ENCODE measurements at regions not wholly inside any gene's neighbourhood (a gene's known extent, or its start where the extent isn't known, plus 50 kb on each side); places are given as distances from the start of the nearest gene placed in this dataset.
"Not testable (repeated sequence)": the region's sequence is repeated elsewhere in the genome, so short reads cannot be mapped to it uniquely, and the experiment has no call there.

DNA sequence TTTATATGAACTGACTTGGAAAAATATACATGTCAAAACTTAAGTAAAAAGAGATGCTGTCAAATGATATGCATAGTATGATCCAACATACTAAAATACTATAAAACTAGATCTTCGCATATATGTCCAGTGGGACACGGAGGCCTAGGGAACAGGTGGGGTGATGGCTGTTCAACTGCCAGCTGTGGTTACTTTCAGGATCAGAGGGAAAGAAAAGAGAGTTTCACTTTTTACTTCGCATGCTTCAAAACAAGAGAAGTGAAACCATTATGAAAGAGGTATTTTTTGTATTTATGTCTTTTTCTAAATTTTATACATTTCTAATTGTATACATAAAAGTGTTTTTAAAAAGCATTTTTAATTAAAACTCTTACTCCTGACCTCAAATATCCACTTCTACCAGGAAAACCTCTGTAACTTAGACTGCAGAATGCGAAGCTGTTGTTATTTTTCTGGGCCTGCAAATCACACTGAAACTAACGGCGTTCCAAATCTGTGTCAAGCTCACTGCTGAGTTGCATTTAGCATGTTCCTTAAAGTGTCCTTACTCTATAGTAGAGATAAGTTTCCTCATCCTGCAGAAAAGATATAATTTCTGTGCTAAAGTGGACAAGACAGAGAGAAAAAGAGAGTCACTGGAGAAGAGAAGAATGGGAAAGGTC lies 97.8 kb upstream of the SLC35G4 start:
- DNase-seq, result no peak

DNA sequence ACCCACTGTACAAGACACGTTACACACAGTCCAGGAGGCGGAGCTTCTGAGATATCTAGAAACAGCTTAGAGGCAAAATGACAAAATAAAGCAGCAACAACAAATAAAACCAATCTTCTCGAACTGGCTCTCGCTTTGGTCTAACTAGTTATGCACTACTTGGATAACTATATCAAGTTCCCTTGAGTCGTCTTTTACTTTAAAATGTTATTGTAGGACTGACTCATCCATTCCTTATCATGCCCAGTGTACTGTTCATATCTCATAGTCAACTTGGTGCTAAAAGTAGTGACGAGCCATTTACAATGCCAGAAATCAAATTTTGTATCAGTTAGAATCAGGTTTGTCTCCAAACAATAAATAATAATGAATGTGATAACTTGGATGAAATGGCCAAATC lies 102.5 kb upstream of the SLC35G4 start:
- no peak for DNase-seq

DNA sequence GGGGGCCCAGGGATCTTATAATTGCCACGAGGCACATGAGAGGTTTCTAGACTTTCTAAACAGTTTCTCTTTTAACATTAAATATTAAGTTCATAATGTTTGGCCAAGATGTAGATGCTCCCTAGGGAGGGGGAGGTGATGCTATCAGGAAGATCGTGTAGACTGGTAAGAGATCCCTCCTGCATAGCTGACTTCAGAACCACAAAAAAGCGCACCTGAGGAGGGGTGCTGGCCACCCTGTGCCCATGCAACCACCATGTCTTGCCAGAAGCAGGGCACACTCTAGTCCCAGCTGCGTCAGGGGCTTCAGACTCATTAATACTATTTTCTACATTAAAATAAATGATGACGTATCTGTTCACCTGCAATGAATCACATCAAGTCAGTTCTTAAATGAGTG lies 103.4 kb upstream of the SLC35G4 start:
- DNase-seq, result no peak

DNA sequence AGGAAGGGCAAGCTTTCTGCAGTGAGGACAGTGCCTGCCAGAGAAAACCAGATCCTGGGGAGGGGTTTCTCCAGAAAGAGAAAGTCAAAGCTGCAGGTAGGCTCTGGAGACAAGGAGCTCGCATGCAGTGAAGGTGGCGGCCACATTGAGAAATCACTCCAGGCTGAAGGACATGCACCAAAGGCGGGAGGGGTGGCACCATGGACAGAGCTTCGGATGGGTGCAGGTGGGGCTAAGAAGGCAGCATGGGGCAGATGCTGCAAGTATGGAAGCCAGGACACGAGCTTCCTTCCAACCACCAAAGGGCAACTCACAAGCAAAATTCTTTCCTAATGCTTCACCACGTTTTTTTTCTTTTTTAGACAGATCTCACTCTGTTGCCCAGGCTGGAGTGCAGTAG lies 104.4 kb upstream of the SLC35G4 start:
- DNase-seq, result no peak

DNA sequence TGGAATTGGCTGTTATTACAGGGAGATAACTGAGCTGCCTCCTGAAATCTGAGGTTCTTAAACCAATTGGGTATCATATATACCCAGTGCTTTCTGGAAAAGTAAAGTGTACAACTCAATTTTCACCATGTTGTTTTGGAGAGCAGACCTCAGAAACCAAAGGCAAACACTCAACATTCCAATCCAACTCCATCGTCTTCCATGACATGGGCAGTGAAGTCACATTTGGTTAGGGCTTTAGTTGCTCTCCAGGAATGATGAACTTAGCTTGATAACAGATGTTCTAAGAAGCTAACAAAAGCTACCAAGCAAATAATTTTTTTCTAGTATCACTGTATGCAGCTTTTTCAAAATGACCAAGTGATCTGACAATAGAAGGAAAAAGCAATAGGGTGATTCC lies 107.0 kb upstream of the SLC35G4 start:
- no peak for DNase-seq

DNA sequence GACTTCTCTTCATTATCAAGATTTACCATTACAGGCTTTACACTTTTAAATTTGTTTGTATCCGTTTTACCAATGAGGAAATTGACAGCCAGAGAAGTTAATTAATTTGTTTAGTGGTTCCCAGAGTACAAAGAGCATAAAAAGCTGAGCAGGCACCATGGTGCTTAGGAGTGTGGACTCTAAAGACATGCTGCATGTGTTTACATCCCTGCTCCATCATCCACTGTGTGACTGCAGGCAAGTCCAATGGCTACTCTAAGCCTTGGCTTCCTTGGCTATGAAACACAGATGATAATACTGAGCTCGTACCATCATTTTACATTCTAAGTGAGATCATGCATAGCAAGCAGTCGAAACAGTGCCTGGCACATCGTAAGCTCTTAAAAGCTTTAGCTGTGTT lies 108.0 kb upstream of the SLC35G4 start:
- no peak for DNase-seq

DNA sequence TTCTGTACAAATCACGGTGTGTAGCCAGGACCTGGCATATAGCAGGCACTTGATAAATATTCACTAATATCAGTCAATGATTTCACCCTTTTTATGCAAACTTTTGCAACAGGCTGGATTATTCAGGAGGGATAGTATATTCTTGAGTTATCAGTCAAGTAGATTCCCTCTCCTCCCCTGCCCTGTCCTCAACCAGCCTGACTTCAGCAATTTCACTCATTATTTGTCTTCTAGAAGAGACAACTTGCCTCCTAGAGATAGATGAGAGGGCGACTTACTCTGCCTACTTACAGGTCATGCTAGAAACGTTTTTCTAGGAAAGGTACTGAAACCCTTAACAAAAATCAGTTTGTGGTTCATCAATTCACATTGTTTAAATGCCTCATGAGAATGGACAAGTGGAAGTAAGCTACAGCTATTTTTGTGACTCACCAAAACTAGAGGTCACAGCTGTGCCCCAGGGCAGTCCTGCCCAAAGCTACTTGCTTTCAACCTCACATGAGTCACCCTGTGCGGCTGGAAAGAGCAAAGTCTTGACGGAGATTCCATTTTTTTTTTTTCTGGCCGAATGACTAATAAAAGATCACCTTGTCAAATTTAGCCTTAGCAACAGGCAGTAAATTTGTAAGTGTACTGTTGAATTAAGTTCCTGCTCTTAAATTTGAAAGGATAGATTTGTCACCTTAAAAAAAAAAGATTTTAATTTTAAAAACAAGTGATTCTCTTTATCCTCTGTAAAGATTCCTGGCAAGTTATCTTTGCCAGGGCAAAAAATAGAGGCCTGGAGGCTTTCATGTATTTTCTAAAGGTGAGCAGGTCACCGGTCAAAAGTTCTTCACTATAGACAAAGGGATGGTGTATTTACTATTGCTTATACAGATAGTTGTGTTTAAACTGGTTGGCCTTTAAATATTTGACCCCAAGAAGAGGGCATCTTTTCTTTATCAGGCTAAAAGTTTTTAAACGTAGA lies 109.0 kb upstream of the SLC35G4 start:
- no peak for DNase-seq

DNA sequence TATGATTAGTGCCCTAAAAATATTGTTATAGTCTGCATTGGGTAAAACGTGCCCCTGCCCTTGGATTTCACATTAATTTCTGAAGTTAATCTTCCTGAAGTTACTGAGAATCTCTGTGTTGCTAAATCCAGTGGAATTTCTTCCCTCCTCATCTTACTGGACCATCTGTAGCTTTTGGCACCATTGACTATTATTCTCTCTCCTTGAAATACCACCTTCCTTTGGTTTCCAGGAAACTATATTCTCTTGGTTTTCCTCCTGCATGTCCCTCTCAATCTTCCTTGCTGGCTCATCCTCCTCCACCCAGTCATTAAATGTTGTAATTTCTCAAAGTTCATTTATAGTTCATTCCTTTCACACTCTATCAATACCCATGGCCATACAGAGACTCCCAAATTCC lies 110.6 kb upstream of the SLC35G4 start:
- no peak for DNase-seq

DNA sequence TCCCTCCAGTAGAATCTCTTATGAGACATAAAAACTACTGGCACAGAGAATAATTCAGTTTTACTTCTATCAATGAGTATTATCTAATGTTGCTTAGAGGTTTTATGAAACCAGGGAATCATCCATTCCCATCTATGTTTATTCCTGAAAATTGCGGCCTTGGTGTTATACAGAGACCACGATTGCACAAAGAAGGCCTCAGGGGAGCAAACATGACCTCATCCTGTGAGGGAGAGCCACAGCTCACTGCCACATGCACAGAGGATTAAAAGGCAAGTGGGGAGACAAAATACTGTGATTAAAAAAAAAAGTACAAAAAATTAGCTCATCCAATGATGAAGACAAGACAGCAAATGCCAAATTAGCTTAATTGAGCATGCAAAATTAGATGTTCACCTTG lies 111.8 kb upstream of the SLC35G4 start:
- DNase-seq, result no peak

DNA sequence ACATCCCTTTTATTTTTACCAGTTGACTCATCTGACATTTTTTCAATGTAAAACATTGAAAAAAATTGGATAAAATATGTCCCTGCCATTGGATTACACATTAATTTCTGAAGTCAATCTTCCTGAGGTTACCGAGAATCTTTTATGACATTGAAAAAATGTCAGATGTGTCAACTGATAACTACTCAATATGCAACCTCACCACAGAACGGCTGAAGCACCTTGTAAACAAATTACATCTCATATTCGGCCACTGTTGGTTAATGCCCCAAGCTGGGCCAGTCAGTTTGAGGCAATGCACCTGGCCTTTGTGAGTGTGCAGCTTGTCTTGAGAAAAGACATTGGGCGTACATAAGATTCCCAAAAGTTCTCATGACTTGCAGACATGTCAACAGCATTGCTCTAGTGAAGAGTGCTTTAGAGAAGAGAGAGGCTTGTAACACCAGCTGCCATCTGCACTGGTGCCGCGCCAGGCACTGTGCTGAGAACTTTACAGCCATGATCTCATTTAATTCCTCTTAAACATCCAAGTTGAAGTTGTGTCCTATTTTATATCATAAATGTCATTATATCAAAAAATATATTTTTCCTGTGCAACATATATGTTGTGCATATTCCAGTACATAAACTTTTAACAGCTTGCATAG lies 112.7 kb upstream of the SLC35G4 start:
- no peak for DNase-seq

DNA sequence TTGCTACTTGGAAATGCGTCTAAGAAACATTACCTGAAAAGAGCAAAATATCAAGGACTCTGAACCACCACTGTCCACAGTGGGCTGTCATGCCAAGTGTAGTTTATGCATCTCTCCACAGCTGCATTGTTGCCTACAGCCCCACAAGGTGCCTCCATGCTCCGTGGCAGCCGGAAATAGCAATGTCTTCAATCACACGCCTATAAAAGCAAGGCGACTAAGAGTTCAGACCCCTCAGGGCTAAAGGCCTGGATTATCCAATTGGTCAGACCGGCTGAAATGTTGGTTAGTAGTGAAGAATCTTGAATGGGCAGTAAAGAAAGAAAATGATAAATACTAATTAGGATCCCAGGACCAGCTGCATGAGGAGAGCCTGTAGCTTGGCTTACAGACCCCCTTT lies 114.0 kb upstream of the SLC35G4 start:
- no peak for DNase-seq

DNA sequence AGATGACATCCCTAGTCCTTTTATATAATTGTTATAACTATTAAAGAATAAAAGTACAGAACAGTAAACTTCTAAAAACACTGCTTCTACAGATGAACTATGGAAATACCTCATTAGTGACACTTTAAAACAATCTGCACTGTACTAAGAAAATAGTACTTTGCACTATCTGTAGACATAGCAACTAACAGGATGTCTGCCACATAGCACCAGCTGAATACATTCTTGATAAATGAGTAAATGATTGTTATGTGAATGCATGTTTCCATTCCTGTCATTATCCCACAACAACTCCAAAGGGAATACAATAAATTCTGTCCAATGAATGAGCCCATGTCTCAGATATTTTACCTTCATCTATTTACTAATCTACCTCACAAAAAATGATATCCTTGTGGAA lies 115.3 kb upstream of the SLC35G4 start:
- no peak for DNase-seq

DNA sequence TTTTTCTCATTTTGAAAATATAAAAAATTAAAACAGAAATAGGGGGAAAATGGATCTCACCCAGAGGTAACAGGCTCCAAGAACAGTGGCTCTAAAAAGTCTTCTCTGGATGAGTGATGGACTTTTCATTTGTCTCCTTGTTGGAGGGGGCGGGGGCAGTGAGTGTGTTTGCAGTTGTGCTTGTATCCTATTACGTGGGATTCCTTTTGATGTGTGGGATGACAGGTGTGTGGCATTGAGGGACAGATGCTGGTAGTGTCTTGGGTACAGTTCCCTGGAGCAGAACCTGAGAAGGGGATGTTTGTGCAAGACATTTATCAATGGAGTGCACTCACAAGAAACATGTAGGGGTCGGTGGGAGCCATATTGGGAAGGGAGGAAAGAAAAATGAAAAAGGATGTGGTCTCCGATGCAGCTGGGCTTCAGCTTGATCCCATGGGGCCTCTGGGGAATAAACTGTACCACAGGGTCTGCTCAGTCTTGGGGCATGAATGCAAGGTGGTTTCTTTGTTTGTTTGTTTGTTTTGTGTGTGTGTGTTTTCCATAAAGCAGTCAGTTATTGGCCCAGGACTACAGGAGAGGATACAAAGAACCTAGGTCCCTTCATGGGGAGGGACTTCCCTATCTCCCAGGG lies 120.0 kb upstream of the SLC35G4 start:
- DNase-seq, result no peak

DNA sequence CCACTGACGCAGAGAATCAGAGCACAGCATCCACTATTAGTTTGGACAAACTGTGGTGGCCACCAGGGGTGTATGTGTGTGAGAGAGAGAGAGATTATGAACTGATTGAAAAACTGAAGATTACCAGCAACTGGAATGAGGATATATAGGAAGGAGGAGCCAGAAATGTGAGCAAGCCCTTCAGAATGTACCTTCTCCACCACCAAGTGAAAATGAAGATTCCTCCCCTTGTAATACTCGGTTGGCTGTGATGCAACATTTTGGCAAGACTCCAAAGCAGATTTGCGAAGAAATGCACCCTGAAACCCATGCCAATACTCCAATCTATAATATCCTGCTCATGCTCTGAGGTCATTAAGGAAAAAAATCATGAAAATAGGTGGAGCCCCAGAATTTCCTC lies 121.2 kb upstream of the SLC35G4 start:
- no peak for DNase-seq

DNA sequence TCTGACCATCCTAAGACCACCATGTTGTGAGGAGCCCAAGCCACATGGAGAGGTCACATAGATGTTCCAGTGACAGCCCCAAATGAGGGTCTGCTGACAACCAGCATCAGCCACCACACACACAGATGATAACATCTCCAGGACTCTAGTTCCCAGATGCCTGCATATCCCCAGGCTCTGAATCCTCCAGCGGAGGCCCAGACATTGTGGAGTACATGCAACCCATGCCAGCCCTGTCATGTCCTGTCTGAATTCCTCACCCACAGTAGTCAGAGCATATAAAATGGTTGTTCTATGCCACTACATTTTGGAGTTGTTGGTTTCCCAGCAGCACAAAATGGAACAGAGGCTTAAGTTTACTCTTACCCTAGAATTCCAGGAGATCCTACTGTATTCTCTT lies 122.0 kb upstream of the SLC35G4 start:
- no peak for DNase-seq

DNA sequence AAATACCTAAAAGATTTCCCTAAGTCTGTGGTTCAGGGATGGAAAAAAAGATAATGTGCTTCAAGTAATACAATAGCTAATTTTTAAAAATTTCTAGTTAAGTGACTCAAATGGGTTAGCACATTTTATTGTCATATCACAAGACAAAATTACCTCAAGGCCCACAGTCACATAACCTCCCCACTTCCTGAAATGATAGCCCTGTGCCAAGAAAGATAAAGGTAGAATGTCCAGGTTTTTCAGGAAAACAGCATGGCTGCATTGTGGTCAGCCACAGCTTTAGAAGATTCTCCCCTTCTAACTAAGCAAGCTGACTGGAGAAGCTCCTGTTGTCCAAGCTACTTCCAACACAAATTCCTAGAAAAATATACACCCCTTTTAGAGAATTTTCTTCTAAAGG lies 127.1 kb upstream of the SLC35G4 start:
- DNase-seq, result no peak

DNA sequence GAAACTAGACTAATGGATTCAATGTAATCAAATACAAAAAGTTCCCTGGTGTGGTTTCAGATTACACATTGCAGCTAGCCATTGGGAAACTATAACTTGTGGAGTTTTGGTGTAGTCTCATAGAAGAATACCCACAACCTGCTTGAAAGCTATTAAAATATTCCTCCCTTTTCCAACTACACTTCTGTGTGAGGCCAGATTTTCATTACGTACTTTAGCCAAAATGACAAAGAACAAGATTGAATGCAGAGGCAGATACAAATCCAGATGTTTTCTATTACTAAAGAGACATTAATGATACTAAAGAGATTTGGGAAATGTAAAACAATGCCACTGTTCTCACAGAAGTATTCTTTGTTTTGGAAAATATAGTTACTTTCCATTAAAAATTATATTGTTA lies 128.7 kb upstream of the SLC35G4 start:
- no peak for DNase-seq

DNA sequence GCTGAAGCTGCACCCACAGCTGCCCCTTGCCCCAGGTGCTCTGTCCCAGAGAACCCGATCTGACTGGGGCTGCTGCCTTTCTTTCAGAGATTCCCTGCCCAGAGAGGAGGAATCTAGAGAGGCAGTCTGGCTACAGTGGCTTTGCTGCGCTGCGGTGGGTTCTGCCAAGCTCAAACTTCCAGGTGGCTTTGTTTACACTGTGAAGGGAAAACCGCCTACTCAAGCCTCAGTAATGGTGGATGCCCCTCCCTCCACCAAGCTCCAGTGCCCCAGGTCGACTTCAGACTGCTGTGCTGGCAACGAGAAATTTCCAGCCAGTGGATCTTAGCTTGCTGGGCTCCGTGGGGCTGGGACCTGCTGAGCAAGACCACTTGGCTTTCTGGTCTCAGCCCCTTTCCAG lies 130.4 kb upstream of the SLC35G4 start:
- DNase-seq, result not testable (repeated sequence)

DNA sequence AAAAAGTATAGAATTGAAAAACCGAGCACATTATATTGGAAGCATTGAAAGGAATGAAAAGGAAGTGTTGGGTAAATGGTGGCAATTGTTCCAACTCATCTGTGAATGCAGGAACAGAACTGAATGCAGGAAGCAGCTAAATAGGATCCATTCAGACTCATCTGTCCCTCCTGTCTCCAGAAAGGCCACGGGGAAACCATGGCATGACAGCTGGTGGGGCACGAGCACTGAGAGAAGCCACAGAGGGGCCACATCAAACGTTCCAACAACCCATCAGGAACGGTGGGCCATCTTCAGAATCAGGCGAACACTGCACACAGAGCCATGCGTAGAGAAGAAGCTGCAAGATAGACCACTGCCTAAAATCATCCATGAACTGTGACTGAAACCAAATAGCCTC lies 138.5 kb upstream of the SLC35G4 start:
- no peak for DNase-seq

DNA sequence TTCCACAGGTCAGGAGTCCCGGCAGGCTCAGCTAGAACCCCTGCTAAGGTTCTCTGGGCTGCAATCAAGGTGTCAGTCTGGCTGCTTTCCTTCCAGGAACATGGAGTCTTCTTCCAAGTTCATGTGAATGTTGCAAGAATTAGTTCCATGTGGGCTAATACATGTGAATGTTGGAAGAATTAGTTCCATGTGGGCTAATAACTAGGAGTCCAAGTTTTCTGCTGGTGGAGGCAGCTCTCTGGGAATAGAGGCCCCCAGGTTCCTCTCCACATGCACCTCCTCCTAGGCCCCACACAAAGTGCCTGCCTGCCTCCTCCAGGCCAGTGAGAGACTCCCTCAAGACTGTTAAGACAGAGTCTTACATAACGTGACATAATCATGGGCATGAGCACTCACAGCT lies 140.8 kb upstream of the SLC35G4 start:
- DNase-seq, result no peak

DNA sequence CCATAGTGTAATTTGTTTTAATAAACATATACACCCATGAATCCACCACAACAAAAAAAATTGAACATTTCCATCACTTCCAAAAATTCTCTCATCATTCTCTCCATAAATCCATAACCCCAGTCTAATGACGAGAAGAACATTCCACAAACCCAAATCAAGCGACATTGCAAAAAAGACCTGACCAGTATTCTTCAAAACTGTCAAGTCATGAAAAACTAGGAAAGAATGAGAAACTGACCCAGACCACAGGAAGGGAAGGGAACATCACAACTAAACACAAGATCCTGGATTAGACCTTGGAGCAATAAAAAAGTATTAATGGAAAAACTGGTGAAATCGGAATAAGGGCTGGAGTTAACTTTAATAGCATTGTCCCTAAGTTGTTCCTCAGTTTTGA lies 141.3 kb upstream of the SLC35G4 start:
- DNase-seq, result no peak

DNA sequence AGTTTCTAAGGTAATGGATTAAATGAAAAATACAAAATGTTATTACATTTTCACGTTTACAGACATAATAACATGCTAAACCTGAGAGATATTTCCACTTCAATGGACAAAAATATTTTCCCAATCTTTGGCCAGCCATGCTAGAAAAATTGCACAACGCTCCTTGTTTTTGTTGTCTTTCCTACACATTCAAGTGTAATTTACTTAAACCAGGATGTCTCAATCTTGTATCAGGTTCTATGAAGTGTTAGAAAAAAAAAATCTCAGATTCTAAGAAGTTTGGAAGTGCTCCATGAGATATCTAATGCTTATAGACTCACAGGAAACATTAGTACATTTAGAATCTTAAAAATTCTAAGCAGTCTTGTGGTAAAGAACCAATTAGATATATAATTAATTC lies 141.8 kb upstream of the SLC35G4 start:
- DNase-seq, result no peak

DNA sequence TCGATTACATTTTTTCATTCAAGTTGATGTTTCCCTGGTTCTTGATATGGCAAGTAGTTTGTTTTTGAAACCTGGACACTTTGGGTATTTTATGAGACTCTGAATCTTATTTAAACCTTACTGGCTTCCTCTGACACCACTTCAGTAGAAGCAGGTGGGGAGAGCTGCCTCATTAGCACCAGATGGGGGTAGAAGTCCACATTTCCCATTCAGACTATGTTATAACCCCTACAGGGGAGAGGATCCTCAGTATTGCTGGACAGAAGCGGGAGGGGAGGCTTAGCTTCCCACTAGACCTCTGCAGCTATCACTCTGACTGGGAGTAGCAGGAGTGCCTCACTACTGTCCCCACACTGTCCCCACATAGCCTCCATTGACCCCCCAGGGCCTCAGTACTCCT lies 145.3 kb upstream of the SLC35G4 start:
- no peak for DNase-seq

DNA sequence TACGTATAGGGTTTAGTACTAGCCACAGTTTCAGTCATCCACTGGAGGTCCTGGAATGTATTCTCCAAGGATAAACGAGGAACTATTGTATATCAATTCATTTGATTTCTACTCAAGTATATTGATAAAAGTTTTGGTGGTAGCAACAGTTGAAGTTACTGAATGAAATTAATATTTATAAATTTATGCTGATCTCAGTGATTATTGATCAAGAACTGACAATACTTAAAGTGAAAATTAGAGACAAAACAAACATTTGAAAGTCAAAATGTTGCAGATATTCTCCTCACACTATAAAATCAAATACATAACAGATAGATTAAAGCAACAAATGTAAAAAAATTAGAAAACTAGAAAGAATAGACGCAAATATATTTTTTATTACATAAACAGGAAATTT lies 150.9 kb upstream of the SLC35G4 start:
- no peak for DNase-seq
